Tibial nerve (tissue), 4 donors: ENCODE measurements at regions not wholly inside any gene's neighbourhood (a gene's known extent, or its start where the extent isn't known, plus 50 kb on each side); places are given as distances from the start of the nearest gene placed in this dataset.
A peak's percentile ranks its signal among the peaks of the same experiment; 100 is the strongest.

Source experiments
- DNase-seq, 2 donors: peaks; one replicate each; pipeline ENCODE4 v3.0.0-alpha.2; 2019; ENCODE audit warnings: low spot score in 2 of 2
- H3K27ac ChIP-seq, 4 donors: fragments of 200-600 bp; sonication (generic) in 3 of 4; one replicate each; pipeline ENCODE4 v1.5.1; 2017 to 2019; ENCODE audit warnings: mild to moderate bottlenecking in 1 of 4
- H3K27me3 ChIP-seq, 2 donors: fragments of 200-600 bp; sonication (generic) in 1 of 2; one replicate each; pipeline versions ENCODE4 v1.5.1 to v1.6.0; 2017 to 2019
- H3K36me3 ChIP-seq, 3 donors: fragments of 200-600 bp; sonication (generic); one replicate each; pipeline ENCODE4 v1.5.1; 2018 to 2019
- H3K4me1 ChIP-seq, 4 donors: fragments of 200-600 bp; sonication (generic) in 3 of 4; one replicate each; pipeline ENCODE4 v1.5.1; 2017 to 2019
- H3K4me3 ChIP-seq, 4 donors: fragments of 200-600 bp; sonication (generic) in 3 of 4; one replicate each; pipeline ENCODE4 v1.5.1; 2017 to 2019; ENCODE audit warnings: mild to moderate bottlenecking in 1 of 4, moderate library complexity in 1 of 4
- H3K9me3 ChIP-seq, 4 donors: fragments of 200-600 bp; sonication (generic) in 3 of 4; one replicate each; pipeline ENCODE4 v1.5.1; 2017 to 2019
- EP300 ChIP-seq, 2 donors: sonication (generic); formaldehyde crosslinking; IDR thresholded peaks; one replicate each; pipeline ENCODE4 v1.6.1; 2017; ENCODE audit warnings: antibody characterized with exemption in 2 of 2, mild to moderate bottlenecking in 1 of 2
- POLR2A ChIP-seq, 2 donors: fragments of 450-650 bp; IDR thresholded peaks; one replicate each; pipeline ENCODE4 v1.6.1; 2017; ENCODE audit warnings: antibody characterized with exemption in 2 of 2, mild to moderate bottlenecking in 2 of 2, moderate library complexity in 2 of 2
- WGBS, 2 donors: methylation state at CpG; one replicate each; pipeline ENCODE4 v1.1.5; 2018; 5-methylcytosine and 5-hydroxymethylcytosine counted together
- TF ChIP-seq, protein P1 (sequence below), 5 experiments: fragments of 200-600 bp in 3 of 5; fragments of 450-650 bp in 2 of 5; sonication (generic) in 3 of 5; IDR thresholded peaks; one replicate each; pipeline ENCODE4 v1.5.1; 2016 to 2019; ENCODE audit warnings: antibody characterized with exemption in 5 of 5, mild to moderate bottlenecking in 3 of 5, moderate library complexity in 2 of 5

DNA sequence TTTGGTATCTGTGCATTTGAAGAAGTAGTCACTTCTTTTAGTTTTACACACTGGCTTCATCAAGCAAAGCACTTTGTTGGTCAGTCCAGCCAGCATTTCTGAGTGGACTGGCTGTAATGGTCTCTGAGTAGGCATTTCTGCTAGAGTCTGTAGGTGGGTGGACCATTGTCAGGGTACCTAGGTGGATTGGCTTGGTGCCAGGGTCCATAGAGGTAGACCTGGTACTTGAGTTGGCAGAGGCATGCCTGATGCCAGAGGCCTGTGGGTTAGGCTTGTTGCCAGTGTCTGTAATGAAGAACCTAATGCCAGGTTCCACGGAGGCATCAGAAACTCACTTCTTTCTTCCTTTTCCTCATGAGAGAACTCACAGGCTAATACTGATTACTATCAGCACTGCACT is 157.9 kb upstream of the C11orf87 start:
- no peak for DNase-seq
- H3K27ac ChIP-seq, result no peak overlapping the region
- TF ChIP-seq POLR2A (IDR thresholded peaks at IDR 0.05) (no peak), EP300 (IDR thresholded peaks at IDR 0.05) (no peak)
- TF ChIP-seq, protein P1, sequence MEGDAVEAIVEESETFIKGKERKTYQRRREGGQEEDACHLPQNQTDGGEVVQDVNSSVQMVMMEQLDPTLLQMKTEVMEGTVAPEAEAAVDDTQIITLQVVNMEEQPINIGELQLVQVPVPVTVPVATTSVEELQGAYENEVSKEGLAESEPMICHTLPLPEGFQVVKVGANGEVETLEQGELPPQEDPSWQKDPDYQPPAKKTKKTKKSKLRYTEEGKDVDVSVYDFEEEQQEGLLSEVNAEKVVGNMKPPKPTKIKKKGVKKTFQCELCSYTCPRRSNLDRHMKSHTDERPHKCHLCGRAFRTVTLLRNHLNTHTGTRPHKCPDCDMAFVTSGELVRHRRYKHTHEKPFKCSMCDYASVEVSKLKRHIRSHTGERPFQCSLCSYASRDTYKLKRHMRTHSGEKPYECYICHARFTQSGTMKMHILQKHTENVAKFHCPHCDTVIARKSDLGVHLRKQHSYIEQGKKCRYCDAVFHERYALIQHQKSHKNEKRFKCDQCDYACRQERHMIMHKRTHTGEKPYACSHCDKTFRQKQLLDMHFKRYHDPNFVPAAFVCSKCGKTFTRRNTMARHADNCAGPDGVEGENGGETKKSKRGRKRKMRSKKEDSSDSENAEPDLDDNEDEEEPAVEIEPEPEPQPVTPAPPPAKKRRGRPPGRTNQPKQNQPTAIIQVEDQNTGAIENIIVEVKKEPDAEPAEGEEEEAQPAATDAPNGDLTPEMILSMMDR (IDR thresholded peaks at IDR 0.05), result no peak
- H3K4me3 ChIP-seq, result no peak overlapping the region
- H3K27me3 ChIP-seq, result no peaks in the 10 kb centered on the region
- H3K4me1 ChIP-seq, result peaks cover 0 to 7% (median 0%) of the 10 kb centered on the region in 4 donors
- H3K36me3 ChIP-seq, result no peaks in the 10 kb centered on the region
- H3K9me3 ChIP-seq, result peaks cover 0 to 25% (median 8%) of the 10 kb centered on the region in 4 donors
- 89% methylated on average over 1 of the region's 1 CpG for WGBS, 2 donors

DNA sequence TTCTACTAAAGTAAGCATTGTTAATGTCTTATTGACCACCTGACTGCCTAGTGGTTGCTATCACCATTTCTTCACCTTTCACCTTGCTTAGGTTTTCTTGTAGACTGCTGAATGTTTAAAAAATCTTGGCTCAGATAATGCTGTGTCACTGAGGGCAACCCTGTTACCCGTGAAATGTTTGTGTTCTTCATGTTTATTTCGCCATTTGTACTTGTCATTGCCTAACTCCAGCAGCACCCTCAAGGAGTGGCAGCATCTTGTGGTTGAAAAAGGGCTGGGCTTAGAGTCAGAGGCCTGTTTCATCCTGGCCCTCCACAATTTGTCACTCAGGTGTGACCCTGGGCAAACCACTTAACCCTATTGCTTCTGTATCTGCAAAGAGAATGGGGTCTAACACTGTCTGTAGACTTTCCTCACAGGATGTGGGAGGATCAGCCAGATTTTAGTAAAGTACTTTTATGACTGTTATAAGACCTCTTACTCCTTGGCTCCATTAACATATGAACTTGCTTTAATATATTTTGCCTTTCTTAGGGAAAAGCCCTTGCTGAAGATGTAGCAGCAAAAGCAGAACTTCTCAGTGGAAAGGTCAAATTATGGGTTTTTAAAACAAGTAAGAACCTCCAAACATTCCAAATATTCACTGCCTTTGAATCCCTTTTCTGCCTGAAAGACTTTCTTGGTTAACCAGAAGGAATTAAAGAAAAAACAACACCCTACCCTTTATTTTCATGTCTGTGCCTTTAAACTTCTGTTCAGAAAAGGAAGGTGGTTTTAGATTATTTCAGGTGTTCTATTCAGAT is 154.5 kb upstream of the C11orf87 start:
- TF ChIP-seq EP300 (IDR thresholded peaks at IDR 0.05), result peak in 1 of 2 donors; percentile 64
- TF ChIP-seq, protein P1 (IDR thresholded peaks at IDR 0.05), result no peak
- Histone ChIP-seq H3K36me3 (no peaks in the 10 kb centered on the region), H3K4me1 (peaks cover 0 to 7% (median 0%) of the 10 kb centered on the region in 4 donors), H3K27me3 (no peaks in the 10 kb centered on the region), H3K27ac (peak overlapping the region in 1 of 4 donors; percentile 24), H3K4me3 (no peak overlapping the region), H3K9me3 (peaks cover 0 to 25% (median 6%) of the 10 kb centered on the region in 4 donors)
- WGBS, 2 donors, result 46 to 57% methylated on average over 2 of the region's 2 CpGs
- no peak for DNase-seq

DNA sequence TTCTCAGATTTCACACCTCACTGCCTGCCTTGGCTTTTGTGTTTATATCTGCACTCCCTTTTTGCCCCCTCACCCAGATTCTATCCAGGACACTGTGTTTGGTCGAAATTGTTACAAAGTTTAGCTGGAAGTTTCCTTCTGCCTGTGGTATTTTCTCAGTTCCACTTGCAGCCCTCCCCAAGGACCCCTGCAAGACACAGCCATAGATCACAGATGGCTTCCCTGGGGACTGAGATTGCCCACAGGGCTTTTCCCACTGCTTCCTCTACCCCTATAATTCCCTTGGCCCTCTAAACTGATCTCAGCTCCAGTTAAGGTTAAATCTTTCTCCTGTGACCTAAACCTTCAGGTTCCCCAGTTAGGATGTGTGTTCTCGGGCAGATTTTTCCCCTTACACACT is 146.1 kb upstream of the C11orf87 start:
- no peaks in the 10 kb centered on the region for H3K36me3 ChIP-seq
- TF ChIP-seq, protein P1 (IDR thresholded peaks at IDR 0.05), result no peak
- TF ChIP-seq POLR2A (IDR thresholded peaks at IDR 0.05) (no peak), EP300 (IDR thresholded peaks at IDR 0.05) (no peak)

DNA sequence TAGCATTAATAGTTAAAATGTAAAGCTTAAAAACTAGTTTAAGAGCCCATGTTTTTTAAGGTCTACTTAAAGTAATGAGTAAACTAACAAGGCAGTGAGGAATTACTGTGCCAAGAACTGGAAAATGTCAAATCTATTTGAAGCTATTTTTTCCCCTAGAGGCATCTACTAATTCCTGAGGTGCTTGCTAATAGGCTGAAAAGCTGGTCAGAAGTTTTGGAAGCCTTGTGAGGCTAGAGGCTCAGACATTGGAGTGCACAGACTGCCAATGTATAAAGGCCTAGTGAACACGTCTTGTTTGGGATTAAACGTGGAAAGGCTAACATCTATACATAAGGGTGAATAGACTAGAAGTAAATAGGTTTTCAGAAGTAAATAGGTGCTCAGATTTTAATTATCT is 136.5 kb upstream of the C11orf87 start:
- H3K4me3 ChIP-seq, result no peak overlapping the region
- H3K27ac ChIP-seq, result no peak overlapping the region
- peaks cover 0 to 14% (median 1%) of the 10 kb centered on the region in 4 donors for H3K9me3 ChIP-seq
- no peaks in the 10 kb centered on the region for H3K27me3 ChIP-seq
- H3K4me1 ChIP-seq, result no peaks in the 10 kb centered on the region
- 62 to 68% methylated on average over 2 of the region's 2 CpGs for WGBS, 2 donors
- no peaks in the 10 kb centered on the region for H3K36me3 ChIP-seq
- no peak for DNase-seq
- TF ChIP-seq EP300 (IDR thresholded peaks at IDR 0.05) (no peak), POLR2A (IDR thresholded peaks at IDR 0.05) (no peak)
- TF ChIP-seq, protein P1 (IDR thresholded peaks at IDR 0.05), result no peak

More for the DNA sequence above, 146.1 kb upstream of the C11orf87 start:
- 49 to 73% methylated on average over 2 of the region's 2 CpGs for WGBS, 2 donors
- Histone ChIP-seq H3K27ac (no peak overlapping the region), H3K9me3 (peaks cover 0 to 9% (median 2%) of the 10 kb centered on the region in 4 donors), H3K4me1 (no peaks in the 10 kb centered on the region), H3K4me3 (no peak overlapping the region), H3K27me3 (no peaks in the 10 kb centered on the region)
- no peak for DNase-seq

DNA sequence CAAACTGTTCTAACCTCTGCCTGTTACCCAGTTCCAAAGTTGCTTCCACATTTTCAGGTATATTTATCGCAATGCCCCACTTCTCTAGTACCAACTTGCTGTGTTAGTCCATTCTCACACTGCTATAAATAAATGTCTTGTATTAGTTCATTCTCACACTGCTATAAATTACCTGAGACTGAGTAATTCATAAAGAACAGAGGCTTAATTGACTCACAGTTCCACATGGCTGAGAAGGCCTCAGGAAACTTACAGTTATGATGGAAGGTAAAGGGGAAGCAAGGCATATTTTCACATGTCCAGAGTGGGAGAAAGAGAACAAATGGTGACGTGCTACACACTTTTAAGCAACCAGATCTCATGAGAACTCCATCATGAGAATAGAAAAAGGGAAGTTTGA is 130.4 kb upstream of the C11orf87 start:
- Histone ChIP-seq H3K4me1 (no peaks in the 10 kb centered on the region), H3K4me3 (no peak overlapping the region), H3K9me3 (no peaks in the 10 kb centered on the region), H3K36me3 (no peaks in the 10 kb centered on the region), H3K27me3 (no peaks in the 10 kb centered on the region), H3K27ac (no peak overlapping the region)
- TF ChIP-seq POLR2A (IDR thresholded peaks at IDR 0.05), result no peak
- TF ChIP-seq, protein P1 (IDR thresholded peaks at IDR 0.05), result no peak
- TF ChIP-seq EP300 (IDR thresholded peaks at IDR 0.05), result no peak
- DNase-seq, result no peak
- WGBS, 2 donors, result 88 to 89% methylated on average over 2 of the region's 2 CpGs
